Loucy (cell line): ENCODE measurements at regions not wholly inside any gene's neighbourhood (a gene's known extent, or its start where the extent isn't known, plus 50 kb on each side); places are given as distances from the start of the nearest gene placed in this dataset.

Source experiments
- CTCF ChIP-seq: fragments of 200-600 bp; sonication (generic); conservative IDR thresholded peaks from 2 replicates; pipeline ENCODE4 v1.5.1; 2014; ENCODE audit warnings: mild to moderate bottlenecking, antibody characterized with exemption, low read length
- EZH2phosphoT487 ChIP-seq: fragments of 200-600 bp; IDR thresholded peaks from 2 replicates; pipeline ENCODE4 v1.6.1; 2018; ENCODE audit warnings: antibody characterized with exemption, mild to moderate bottlenecking, moderate library complexity, borderline replicate concordance

- TF ChIP-seq CTCF (no peak), EZH2phosphoT487 (no peak)
These were observed 847.8 kb downstream of the RAPGEF2 start for GRCh38 chr4:159950707-159951106.
